ENCODE measurements at regions not wholly inside any gene's neighbourhood (a gene's known extent, or its start where the extent isn't known, plus 50 kb on each side); places are given as distances from the start of the nearest gene placed in this dataset.

DNA sequence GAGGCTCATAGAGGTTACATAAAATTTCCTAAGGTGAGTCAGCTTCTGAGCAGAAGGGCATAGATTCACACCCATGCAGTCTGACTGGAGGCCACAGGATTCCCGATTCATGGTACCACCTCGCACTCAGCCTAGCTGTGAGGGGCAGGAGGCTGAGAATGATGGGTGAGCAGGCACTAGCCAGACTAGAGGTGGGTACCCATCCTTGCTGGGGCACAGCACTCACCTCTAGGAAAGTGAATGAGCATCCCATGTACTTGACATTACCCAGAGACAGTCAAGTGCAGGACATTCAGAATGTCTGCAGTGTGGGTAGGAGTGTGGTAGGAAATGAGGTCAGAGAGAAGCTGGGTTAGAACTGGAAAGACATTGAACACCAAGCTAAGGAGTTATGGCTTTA lies 255.5 kb downstream of the CDK5RAP2 start:
- no peak for TF ChIP-seq POLR2A (IDR thresholded peaks at IDR 0.05)
- TF ChIP-seq, protein P1, sequence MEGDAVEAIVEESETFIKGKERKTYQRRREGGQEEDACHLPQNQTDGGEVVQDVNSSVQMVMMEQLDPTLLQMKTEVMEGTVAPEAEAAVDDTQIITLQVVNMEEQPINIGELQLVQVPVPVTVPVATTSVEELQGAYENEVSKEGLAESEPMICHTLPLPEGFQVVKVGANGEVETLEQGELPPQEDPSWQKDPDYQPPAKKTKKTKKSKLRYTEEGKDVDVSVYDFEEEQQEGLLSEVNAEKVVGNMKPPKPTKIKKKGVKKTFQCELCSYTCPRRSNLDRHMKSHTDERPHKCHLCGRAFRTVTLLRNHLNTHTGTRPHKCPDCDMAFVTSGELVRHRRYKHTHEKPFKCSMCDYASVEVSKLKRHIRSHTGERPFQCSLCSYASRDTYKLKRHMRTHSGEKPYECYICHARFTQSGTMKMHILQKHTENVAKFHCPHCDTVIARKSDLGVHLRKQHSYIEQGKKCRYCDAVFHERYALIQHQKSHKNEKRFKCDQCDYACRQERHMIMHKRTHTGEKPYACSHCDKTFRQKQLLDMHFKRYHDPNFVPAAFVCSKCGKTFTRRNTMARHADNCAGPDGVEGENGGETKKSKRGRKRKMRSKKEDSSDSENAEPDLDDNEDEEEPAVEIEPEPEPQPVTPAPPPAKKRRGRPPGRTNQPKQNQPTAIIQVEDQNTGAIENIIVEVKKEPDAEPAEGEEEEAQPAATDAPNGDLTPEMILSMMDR (IDR thresholded peaks at IDR 0.05), result no peak
